Posterior vena cava (tissue), 2 donors: ENCODE measurements at regions not wholly inside any gene's neighbourhood (a gene's known extent, or its start where the extent isn't known, plus 50 kb on each side); places are given as distances from the start of the nearest gene placed in this dataset.

Experiments used
- DNase-seq: peaks from one replicate; pipeline ENCODE4 v3.0.0-alpha.2; 2020; ENCODE audit warnings: low spot score
- intact Hi-C, 2 donors: fragments of 100-400 bp; cut with DNase I; formaldehyde crosslinking; loops; one replicate each; pipeline versions ENCODE4 v1.14.1 to v1.14.2; 2022 to 2023
- donor health status: DM: yes; HTN: yes; CAD: no.
- donor health status: DM: yes; HTN: yes; CAD: no.

GRCh38 chr2:17311106-17311619, 207.1 kb downstream of the RAD51AP2 start:
- no peak for DNase-seq
- intact Hi-C loops = no loop called here

DNA sequence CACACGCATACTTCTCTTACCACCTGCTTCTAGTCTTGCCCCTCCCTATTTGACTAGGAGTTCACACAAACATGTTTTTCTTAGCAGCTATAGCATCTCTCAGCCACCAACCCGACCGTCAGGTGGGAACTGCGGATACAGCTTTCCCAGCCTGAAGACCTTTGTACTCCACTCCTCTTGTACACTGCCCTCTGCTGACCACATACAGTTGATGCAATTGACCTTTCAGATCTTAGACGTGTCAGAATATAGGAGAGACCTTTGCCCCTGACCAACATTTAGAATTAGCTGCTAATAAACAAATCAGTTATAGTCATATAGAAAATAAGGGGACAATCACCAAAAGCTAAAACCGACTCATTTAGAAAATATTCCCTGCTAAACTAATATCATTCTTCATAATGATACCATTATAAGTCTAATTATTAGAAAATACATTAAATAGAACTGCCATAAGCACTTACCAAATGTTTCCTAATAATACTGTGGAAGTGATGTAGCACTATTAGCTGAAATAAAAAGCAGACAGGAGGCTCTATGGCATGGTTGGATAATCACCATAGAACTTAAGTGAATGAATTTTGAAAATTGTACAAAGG, 208.4 kb downstream of the RAD51AP2 start:
- no peak for DNase-seq
- intact Hi-C loops = loop anchor here in 1 of 2 donors (5.0 kb wide), 1 partner anchor 538 kb away; no protein-coding TSS in a partner anchor

- DNase-seq = no peak
- intact Hi-C loops = loop anchor here in 1 of 2 donors (5.0 kb wide), 1 partner anchor 537 kb away; no protein-coding TSS in a partner anchor
Measured at GRCh38 chr2:17309181-17309580, 209.1 kb downstream of the RAD51AP2 start.

DNA sequence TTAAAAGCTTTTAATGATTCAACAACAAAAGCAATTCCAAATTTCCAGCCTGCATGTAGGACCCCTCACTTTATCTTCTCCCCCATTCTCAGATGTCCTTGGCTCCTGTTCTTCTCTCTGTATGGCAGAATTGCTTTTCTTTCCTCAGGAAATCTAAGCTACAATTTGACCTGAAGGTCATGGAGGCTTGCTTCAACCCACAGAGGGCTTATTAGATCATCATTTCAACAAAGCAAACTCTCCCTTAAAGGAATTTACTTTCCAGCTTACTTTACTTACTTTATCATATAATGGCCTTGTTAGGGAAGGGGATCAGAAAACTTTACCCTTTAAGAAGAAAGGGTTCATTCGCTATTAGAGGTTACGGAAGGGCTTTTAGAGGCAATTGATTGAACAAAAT, 211.5 kb downstream of the RAD51AP2 start:
- intact Hi-C loops = loop anchor here in 1 of 2 donors (5.0 kb wide), 1 partner anchor 534 kb away; no protein-coding TSS in a partner anchor
- no peak for DNase-seq

- intact Hi-C loops = loop anchor here in 1 of 2 donors (5.0 kb wide), 1 partner anchor 534 kb away; no protein-coding TSS in a partner anchor
- DNase-seq = no peak
Measured at GRCh38 chr2:17306219-17306618, 212.0 kb downstream of the RAD51AP2 start.

GRCh38 chr2:17303521-17303920, 214.7 kb downstream of the RAD51AP2 start:
- DNase-seq = no peak
- intact Hi-C loops = no loop called here

- intact Hi-C loops = no loop called here
- no peak for DNase-seq
Measured at GRCh38 chr2:17303054-17303453, 215.2 kb downstream of the RAD51AP2 start.

DNA sequence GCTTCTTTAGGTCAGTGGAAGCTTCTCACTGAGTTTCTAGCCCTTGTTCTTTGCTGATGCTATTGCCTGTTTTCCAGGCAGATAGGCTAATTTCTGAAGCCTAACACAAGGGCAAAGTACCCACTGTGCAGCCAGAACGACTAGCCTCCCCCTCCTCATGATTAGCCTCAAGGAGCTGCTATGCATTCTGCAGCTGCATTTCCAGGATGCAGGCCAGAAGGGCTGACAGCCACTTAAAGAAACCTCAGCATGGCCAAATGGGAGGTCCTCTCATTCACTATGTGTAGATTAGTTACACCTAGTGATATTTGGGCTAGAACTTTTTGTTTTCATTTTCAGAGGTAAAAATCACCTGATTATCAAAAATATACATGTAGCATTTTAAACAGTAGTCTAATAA, 216.0 kb downstream of the RAD51AP2 start:
- intact Hi-C loops = no loop called here
- no peak for DNase-seq

GRCh38 chr2:17301437-17301836, 216.8 kb downstream of the RAD51AP2 start:
- intact Hi-C loops = no loop called here
- DNase-seq = no peak

DNA sequence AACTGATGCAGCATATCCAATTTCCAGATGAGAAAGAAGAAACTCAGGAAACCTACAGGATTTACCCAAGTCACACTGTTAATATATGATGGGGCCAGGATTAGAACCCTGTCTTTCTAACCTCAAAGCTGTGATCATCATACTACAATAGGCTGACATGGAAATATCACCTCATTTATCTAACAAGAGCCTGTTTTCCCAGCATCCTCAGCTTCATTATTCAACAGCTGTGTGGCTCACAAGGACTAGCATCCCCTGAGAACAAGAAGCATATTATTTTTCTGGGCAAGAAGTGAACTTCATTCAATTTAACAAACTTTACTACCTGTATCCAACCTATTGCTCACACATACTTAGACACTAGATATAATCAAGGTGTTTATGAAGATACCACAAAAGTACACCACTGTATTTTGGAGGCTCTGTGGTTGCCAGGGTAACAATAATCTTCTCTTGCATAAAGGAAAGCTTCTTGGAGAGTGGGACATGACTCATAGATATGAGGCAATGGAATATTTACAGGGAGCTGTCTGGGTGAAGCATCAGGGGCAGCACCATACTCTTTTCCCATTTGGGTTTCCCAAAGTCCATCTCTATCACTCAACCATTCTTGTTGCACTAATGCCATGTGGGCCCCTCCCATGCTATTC, 218.2 kb downstream of the RAD51AP2 start:
- intact Hi-C loops = no loop called here
- DNase-seq = no peak

DNA sequence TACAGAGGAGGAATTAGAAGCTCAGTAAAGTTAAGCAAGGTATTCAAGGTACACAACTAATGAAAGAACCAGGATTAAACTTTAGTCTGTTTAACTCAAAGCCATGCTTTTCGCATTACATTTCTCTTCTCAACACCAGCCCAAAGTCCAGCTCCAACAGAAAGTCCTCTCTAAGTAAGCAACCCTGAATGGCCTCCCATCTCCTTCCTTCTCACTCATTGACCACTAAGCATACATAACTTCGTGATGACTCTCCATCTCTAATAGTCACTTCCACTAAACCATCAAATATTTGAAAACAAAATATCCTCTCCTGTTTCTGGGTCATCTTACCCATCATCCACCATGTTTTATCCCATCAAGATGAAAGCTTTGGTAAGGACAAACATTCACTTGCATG, 219.8 kb downstream of the RAD51AP2 start:
- no peak for DNase-seq

GRCh38 chr2:17296686-17297085, 221.6 kb downstream of the RAD51AP2 start:
- intact Hi-C loops = no loop called here
- DNase-seq = no peak

More for the DNA sequence above, 219.8 kb downstream of the RAD51AP2 start:
- intact Hi-C loops = no loop called here

GRCh38 chr2:17289669-17290068, 228.6 kb downstream of the RAD51AP2 start:
- intact Hi-C loops = no loop called here

GRCh38 chr2:17287183-17287582, 231.1 kb downstream of the RAD51AP2 start:
- no peak for DNase-seq
- intact Hi-C loops = no loop called here

More at GRCh38 chr2:17289669-17290068, 228.6 kb downstream of the RAD51AP2 start:
- DNase-seq = no peak

DNA sequence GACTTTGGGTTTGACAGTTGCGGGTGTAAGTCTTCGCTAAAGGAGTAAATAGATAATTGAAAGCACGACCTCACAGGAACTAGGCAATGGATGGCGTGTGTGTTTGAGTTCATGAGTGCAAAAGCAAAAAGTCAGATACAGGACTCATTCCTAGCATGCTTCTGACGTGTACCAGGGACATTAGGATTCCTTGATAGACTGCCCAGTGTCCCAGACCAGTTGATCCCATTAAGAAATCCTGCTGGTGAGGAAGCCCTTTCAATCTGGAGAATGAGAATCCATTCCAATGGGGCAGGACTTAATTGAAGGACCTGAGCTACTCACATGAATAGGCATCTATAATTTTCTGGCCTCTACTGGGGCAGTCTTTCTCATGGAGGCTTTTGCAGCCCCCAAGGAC, 235.4 kb downstream of the RAD51AP2 start:
- intact Hi-C loops = loop anchor here in 1 of 2 donors (1.0 kb wide), 1 partner anchor 48 kb away; no protein-coding TSS in a partner anchor
- no peak for DNase-seq

DNA sequence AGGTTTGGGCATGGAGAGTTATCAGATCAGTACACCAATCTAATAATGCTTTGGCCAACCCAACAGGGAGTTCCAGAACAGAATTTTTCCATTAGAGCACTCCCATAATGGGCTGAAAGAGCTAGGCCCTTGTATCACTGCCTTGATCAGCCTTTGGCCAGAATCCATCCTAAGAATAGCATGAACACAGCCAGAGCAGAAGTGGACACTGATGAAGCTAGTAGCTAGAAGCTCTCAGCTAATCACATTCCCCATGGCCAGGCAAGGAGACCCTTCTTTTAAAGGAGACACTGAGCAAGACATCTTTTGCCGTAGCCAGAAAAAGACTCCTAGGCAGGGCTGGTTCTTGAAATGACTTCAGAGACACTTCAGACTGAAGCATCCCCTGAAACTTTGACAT, 236.0 kb downstream of the RAD51AP2 start:
- no peak for DNase-seq
- intact Hi-C loops = loop anchor here in 1 of 2 donors (1.0 kb wide), 1 partner anchor 49 kb away; no protein-coding TSS in a partner anchor

DNA sequence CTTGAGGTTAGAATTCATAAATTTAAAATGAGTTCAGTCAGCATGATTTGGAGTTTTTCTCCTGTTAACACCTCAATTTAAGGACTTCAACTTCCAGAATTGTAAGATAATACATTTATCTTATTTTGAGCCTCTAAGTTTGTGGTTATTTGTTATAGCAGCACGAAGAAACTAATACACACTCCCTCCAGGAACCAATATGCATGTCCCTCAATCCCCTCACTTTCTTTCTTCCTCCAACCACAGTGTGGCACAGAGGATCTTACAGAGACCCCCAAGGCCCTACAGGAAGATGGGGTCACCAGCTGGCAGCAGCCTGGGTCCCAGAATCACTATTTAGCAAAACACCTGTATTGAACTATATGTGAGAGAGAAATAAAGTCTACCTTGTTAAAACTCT, 242.0 kb downstream of the RAD51AP2 start:
- DNase-seq = no peak
- intact Hi-C loops = no loop called here

GRCh38 chr2:17272652-17273525, 245.4 kb downstream of the RAD51AP2 start:
- intact Hi-C loops = no loop called here
- DNase-seq = no peak

GRCh38 chr2:17272170-17272569, 246.1 kb downstream of the RAD51AP2 start:
- DNase-seq = no peak
- intact Hi-C loops = no loop called here

DNA sequence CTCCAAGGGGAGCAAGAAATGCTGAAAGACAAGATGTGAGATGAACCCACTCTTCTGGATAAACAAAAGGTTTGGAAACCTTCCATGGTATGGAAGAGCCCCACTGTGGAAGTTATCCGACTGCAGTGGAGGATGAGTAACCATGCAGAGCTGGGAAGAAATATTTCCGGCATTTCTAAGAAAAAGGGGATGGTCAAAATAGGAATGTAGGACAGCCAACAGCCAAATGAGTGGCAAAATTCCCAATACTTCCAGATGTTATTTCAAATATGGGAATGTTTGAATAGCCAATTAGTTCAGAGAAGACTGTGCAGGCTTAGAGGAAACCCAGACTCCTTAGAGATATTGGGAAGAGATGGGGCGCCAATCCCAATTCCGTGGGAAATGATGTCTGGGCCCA, 246.8 kb downstream of the RAD51AP2 start:
- intact Hi-C loops = no loop called here
- DNase-seq = no peak
